ENCODE measurements at regions not wholly inside any gene's neighbourhood (a gene's known extent, or its start where the extent isn't known, plus 50 kb on each side); places are given as distances from the start of the nearest gene placed in this dataset.

- TF ChIP-seq, protein P1, sequence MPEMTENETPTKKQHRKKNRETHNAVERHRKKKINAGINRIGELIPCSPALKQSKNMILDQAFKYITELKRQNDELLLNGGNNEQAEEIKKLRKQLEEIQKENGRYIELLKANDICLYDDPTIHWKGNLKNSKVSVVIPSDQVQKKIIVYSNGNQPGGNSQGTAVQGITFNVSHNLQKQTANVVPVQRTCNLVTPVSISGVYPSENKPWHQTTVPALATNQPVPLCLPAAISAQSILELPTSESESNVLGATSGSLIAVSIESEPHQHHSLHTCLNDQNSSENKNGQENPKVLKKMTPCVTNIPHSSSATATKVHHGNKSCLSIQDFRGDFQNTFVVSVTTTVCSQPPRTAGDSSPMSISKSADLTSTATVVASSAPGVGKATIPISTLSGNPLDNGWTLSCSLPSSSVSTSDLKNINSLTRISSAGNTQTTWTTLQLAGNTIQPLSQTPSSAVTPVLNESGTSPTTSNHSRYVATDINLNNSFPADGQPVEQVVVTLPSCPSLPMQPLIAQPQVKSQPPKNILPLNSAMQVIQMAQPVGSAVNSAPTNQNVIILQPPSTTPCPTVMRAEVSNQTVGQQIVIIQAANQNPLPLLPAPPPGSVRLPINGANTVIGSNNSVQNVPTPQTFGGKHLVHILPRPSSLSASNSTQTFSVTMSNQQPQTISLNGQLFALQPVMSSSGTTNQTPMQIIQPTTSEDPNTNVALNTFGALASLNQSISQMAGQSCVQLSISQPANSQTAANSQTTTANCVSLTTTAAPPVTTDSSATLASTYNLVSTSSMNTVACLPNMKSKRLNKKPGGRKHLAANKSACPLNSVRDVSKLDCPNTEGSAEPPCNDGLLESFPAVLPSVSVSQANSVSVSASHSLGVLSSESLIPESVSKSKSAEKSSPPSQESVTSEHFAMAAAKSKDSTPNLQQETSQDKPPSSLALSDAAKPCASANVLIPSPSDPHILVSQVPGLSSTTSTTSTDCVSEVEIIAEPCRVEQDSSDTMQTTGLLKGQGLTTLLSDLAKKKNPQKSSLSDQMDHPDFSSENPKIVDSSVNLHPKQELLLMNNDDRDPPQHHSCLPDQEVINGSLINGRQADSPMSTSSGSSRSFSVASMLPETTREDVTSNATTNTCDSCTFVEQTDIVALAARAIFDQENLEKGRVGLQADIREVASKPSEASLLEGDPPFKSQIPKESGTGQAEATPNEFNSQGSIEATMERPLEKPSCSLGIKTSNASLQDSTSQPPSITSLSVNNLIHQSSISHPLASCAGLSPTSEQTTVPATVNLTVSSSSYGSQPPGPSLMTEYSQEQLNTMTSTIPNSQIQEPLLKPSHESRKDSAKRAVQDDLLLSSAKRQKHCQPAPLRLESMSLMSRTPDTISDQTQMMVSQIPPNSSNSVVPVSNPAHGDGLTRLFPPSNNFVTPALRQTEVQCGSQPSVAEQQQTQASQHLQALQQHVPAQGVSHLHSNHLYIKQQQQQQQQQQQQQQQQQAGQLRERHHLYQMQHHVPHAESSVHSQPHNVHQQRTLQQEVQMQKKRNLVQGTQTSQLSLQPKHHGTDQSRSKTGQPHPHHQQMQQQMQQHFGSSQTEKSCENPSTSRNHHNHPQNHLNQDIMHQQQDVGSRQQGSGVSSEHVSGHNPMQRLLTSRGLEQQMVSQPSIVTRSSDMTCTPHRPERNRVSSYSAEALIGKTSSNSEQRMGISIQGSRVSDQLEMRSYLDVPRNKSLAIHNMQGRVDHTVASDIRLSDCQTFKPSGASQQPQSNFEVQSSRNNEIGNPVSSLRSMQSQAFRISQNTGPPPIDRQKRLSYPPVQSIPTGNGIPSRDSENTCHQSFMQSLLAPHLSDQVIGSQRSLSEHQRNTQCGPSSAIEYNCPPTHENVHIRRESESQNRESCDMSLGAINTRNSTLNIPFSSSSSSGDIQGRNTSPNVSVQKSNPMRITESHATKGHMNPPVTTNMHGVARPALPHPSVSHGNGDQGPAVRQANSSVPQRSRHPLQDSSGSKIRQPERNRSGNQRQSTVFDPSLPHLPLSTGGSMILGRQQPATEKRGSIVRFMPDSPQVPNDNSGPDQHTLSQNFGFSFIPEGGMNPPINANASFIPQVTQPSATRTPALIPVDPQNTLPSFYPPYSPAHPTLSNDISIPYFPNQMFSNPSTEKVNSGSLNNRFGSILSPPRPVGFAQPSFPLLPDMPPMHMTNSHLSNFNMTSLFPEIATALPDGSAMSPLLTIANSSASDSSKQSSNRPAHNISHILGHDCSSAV (CRISPR knock-in tag; IDR thresholded peaks at IDR 0.05; ENCODE audit: borderline replicate concordance) = no peak
- TF ChIP-seq ELF4 (CRISPR knock-in tag; IDR thresholded peaks at IDR 0.05; ENCODE audit: borderline replicate concordance) = no peak
- TF ChIP-seq FOXO1 (CRISPR knock-in tag; IDR thresholded peaks at IDR 0.05) = no peak
These were observed 1039.6 kb upstream of the LRRN3 start (continued) for GRCh38 chr7:110051372-110051771.

- CTCF ChIA-PET (ENCODE audit: low intra/inter-chr PET ratio, low total read pairs) = no interaction called here
- H2AFZ ChIP-seq (ENCODE audit: low read length) = no peak overlapping the region
- no peaks in the 10 kb centered on the region for H3K79me2 ChIP-seq (ENCODE audit: insufficient read depth, low read length)
- ATAC-seq = no peak
- H3K9ac ChIP-seq (ENCODE audit: insufficient read depth, low read depth, low read length) = no peak overlapping the region
- no peak overlapping the region for H3K27ac ChIP-seq (ENCODE audit: extremely low read length, insufficient read depth, low read length)
- in situ Hi-C loops (cut with HindIII; ENCODE audit: extremely low pct_ligation_motif_present, low pct_unique_long_range_greater_than_20kb) (no loop called here), intact Hi-C loops (cut with micrococcal nuclease; ENCODE audit: unreplicated experiment) (no loop called here)
- no peaks in the 10 kb centered on the region for H3K27me3 ChIP-seq (ENCODE audit: control insufficient read depth in 1 of 2, insufficient read depth in 2 of 2, low read length in 2 of 2)
- no peak overlapping the region for H3K4me3 ChIP-seq (replicated peaks in 1 of 3; ENCODE audit: insufficient read depth in 1 of 3, low read depth in 2 of 3, low read length in 3 of 3)
- DNase-seq (ENCODE audit: low spot score) = no peak
- H3K9me3 ChIP-seq (ENCODE audit: low read length) = no peaks in the 10 kb centered on the region
- no peak overlapping the region for H3K4me2 ChIP-seq (ENCODE audit: low read depth, low read length)
- H4K20me1 ChIP-seq (ENCODE audit: insufficient read depth, low read length) = no peaks in the 10 kb centered on the region
- 0% methylated on average over 3 of the region's 3 CpGs for WGBS (ENCODE audit: low lambda C conversion rate)
- FAIRE-seq = no peak
- no TSS peak for BruUV-seq (replicated peaks)
- no peaks in the 10 kb centered on the region for H3K4me1 ChIP-seq (ENCODE audit: insufficient read depth, low read length)
- H3K36me3 ChIP-seq (replicated peaks in 1 of 2; ENCODE audit: control insufficient read depth in 1 of 2, insufficient read depth in 2 of 2, low read length in 2 of 2) = no peaks in the 10 kb centered on the region
- POLR2A ChIA-PET = no interaction called here
- no peak for TF ChIP-seq THYN1 (CRISPR knock-in tag; IDR thresholded peaks at IDR 0.05; ENCODE audit: borderline replicate concordance, low read depth)
- no peak for TF ChIP-seq BCL6 (CRISPR knock-in tag; IDR thresholded peaks at IDR 0.05)
- TF ChIP-seq ZNF20 (CRISPR knock-in tag; IDR thresholded peaks at IDR 0.05) = no peak
- TF ChIP-seq, protein P2, sequence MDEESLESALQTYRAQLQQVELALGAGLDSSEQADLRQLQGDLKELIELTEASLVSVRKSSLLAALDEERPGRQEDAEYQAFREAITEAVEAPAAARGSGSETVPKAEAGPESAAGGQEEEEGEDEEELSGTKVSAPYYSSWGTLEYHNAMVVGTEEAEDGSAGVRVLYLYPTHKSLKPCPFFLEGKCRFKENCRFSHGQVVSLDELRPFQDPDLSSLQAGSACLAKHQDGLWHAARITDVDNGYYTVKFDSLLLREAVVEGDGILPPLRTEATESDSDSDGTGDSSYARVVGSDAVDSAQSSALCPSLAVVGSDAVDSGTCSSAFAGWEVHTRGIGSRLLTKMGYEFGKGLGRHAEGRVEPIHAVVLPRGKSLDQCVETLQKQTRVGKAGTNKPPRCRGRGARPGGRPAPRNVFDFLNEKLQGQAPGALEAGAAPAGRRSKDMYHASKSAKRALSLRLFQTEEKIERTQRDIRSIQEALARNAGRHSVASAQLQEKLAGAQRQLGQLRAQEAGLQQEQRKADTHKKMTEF (CRISPR knock-in tag; IDR thresholded peaks at IDR 0.05) = no peak
- no peak for TF ChIP-seq ZNF44 (CRISPR knock-in tag; IDR thresholded peaks at IDR 0.05)
- TF ChIP-seq FOXP4 (CRISPR knock-in tag; IDR thresholded peaks at IDR 0.05) = no peak
- no peak for TF ChIP-seq SMARCC2 (IDR thresholded peaks at IDR 0.05)
- no peak for TF ChIP-seq ZNF572 (CRISPR knock-in tag; IDR thresholded peaks at IDR 0.05)
These were observed 1034.6 kb upstream of the LRRN3 start for GRCh38 chr7:110056331-110056730.
